22Rv1 (cell line): ENCODE measurements at regions not wholly inside any gene's neighbourhood (a gene's known extent, or its start where the extent isn't known, plus 50 kb on each side); places are given as distances from the start of the nearest gene placed in this dataset.

Experiments
- H3K27ac ChIP-seq: fragments of 450-650 bp; 2 replicates; pipeline ENCODE4 v1.5.1; 2017
- CTCF ChIP-seq: fragments of 450-650 bp; IDR thresholded peaks from 2 replicates; pipeline ENCODE4 v1.5.1; 2017; ENCODE audit warnings: mild to moderate bottlenecking
- ZFX ChIP-seq: fragments of 450-650 bp; IDR thresholded peaks from 2 replicates; pipeline ENCODE4 v1.6.1; 2017; ENCODE audit warnings: antibody characterized with exemption, borderline replicate concordance

- TF ChIP-seq CTCF (no peak), ZFX (no peak)
These were observed 489.1 kb upstream of the PODXL start for GRCh38 chr7:132045481-132045980.

GRCh38 chr7:132045002-132045401 lies 488.6 kb upstream of the PODXL start:
- no peak overlapping the region for H3K27ac ChIP-seq
- TF ChIP-seq CTCF = no peak
- no peak for TF ChIP-seq ZFX

More at GRCh38 chr7:132045481-132045980, 489.1 kb upstream of the PODXL start:
- H3K27ac ChIP-seq = no peak overlapping the region

GRCh38 chr7:132044247-132044646 lies 487.8 kb upstream of the PODXL start:
- TF ChIP-seq CTCF = no peak
- TF ChIP-seq ZFX = no peak
- H3K27ac ChIP-seq = no peak overlapping the region

- TF ChIP-seq CTCF (no peak), ZFX (no peak)
- H3K27ac ChIP-seq = no peak overlapping the region
These were observed 484.7 kb upstream of the PODXL start for GRCh38 chr7:132041108-132041507.

- TF ChIP-seq CTCF (no peak), ZFX (no peak)
- H3K27ac ChIP-seq = no peak overlapping the region
These were observed 479.3 kb upstream of the PODXL start for GRCh38 chr7:132035517-132036362.

- TF ChIP-seq CTCF = no peak
- no peak for TF ChIP-seq ZFX
- H3K27ac ChIP-seq = no peak overlapping the region
These were observed 478.5 kb upstream of the PODXL start for GRCh38 chr7:132034748-132035416.

- TF ChIP-seq CTCF (no peak), ZFX (no peak)
- no peak overlapping the region for H3K27ac ChIP-seq
These were observed 474.5 kb upstream of the PODXL start for GRCh38 chr7:132030883-132031282.
